HG02763 (cell line): ENCODE measurements at regions not wholly inside any gene's neighbourhood (a gene's known extent, or its start where the extent isn't known, plus 50 kb on each side); places are given as distances from the start of the nearest gene placed in this dataset.
"Not testable (repeated sequence)": the region's sequence is repeated elsewhere in the genome, so short reads cannot be mapped to it uniquely, and the experiment has no call there.

Experiments
- ATAC-seq: cut with Tn5 transposase; IDR thresholded peaks from one replicate; pipeline ENCODE4 v1.9.1; 2021; ENCODE audit warnings: mild to moderate bottlenecking, moderate library complexity; ENCODE audit not compliant: unreplicated experiment

DNA sequence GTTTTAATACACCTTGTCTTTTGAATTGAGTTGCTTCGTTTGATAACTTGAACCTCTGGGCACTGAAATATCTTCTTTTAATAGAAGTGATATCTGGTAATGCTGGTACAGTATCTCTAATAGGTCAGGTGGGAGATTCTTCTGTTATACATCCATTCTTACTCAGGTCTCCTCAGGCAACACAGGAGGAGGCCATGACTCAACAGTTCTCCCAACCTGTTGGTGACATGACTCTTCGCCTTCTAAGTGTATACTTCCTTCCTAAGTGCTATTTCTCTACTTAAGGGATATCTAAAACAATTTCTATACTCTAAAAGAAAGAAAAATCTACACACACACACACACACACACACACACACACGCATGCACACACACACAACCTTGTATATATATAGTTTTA is 509.1 kb downstream of the PCNX1 start:
- no peak for ATAC-seq

DNA sequence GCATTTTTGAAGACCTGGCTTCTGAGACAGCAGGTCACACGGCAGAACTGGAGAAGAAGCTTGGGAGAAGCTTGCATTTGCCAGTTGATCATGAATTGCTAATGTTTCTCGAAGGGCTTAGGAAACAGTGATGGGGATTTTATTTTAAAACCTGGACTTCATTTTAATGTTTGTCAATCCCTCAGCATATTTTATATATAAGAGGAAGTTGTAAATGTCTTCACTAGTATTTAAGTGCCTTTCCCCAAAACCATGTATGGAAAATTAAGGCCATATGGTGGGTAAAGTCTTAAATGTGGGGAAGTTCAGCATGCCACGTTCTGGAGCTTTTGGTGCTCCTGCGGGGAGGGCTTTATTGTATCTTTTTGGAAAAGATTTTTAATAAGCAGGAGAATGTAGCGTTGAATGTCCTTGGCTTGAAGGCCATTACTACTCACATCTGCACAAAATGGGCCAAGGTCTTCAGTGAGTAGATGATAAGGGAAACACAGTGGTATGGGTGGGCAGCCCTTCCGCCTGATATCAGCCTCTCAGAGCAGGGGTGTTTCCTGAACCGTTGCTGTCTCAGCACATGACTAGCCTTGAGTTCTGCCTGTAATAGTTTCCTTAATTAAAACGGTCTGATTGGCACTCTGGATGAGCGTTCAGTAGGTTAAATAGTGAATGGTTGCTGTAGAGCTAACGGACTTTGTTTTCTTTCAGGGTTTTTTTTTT is 511.4 kb downstream of the PCNX1 start:
- ATAC-seq, result no peak

DNA sequence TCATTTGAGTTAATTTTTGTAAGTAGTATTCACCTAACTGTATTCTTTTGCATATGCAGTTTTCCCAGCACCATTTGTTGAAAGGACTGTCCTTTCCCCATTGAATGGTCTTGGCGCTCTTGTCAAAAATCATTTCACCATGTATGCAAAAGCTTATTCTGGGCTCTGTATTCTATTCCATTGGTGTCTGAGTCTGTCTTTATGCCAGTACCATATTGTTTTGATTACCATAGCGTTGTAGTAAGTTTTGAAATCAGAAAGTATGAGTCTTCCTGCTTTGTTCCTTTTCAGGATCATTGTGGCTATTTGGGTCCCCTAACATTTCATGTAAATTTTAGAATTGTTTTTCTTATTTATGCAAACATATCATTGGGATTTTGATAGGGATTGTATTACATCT is 508.7 kb upstream of the RGS6 start:
- no peak for ATAC-seq

DNA sequence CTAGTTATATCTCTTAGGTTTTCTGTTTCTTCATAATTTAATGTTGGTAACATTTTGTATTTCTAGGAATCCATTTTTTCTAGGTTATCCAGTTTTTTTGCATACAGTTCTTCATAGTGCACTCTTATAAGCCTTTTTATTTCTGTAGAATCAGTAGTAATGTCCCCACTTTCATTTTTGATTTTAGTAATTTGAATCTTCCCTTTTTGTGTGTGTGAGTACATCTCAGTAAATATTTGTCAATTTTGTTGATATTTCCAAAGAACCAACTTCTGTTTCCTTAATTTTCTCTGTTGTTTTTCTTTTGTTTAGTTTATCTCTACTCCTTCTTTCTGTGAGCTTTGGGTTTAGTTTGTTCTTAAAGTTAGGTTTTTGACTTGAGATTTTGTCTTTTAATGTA is 507.3 kb upstream of the RGS6 start:
- ATAC-seq, result no peak

DNA sequence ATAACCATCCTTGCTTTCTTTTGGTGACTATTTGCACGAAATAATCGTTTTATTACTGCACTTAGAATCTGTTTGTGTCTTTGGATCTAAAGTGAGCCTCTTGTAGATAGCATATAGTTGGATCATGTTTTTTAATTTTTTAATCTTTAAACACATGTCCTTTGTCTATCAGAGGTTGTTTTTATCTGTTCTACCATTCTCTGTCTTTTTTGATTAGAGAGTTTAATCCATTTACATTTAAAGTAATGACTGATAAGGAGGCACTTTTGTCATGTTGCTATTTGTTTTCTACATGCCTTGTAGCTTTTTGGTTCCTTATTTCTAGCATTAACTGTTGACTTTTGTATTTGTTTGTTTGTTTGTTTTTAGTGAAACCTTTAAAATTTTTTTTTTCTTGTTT is 506.2 kb upstream of the RGS6 start:
- no peak for ATAC-seq

DNA sequence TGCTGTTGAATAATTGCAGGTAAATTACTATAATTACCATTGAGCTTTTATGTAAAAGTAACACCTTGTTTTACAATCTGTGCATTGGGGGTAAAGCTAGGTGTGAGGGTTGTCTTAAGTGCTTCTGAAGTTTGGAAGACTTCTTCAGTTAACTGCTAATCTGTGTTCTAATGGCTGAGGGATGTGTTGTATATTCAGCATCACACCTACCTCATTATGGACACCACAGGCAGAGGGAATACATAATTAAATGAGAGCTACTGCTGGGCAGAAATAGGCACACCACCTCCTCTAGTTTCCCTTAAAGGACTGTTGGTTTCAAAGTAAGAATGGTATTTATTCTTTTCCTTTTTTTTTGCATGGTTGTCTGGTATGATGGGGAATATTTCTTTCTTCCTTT is 502.3 kb upstream of the RGS6 start:
- ATAC-seq, result no peak

DNA sequence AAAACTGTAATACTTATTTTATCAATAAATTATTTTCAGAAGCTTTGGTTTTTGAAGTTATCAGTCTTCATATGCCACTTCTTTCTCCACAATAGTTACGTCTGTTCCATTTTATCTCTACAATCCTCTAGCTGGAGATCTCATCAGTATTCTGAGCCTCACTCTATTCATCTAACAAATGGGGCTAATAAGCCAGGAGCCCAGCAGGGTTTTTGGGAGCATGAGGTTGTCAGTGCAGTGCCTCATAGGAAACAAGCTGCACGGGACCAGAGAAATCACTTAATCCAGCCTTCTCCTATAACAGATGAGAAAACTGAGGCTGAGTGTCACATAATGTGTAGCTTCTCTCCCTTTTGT is 501.9 kb upstream of the RGS6 start:
- ATAC-seq, result no peak

DNA sequence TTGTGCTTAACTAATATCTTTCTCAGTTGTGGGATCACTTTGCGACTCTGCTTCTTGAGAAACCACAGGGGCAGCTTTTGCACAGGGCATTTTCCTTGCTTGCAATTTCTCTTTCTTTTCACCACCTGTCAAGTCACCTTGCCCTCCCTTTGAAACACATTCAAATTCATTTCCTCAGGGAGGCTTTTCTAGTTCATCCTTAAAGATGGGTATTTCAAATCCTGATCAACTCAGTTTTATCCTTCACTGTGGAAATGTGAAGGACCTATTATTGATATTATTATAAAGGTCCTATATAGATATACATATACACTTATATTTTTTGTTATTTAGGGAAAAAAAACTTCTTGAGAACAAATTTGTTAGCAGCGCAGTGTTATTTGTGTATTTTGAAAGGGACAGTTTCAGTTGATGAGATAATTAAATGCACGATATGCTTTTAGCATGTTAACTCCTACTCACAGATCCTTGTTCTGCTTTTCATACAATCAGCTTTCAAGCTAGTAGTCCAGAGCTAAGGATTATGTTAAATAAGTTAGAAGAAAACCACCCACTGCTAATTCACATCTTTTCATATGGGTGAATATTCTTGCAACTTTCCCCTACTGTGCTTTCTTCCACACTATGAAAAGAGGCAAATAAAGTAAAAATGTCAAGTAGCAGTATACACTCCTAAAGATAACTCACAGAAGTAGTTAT is 501.4 kb upstream of the RGS6 start:
- no peak for ATAC-seq

DNA sequence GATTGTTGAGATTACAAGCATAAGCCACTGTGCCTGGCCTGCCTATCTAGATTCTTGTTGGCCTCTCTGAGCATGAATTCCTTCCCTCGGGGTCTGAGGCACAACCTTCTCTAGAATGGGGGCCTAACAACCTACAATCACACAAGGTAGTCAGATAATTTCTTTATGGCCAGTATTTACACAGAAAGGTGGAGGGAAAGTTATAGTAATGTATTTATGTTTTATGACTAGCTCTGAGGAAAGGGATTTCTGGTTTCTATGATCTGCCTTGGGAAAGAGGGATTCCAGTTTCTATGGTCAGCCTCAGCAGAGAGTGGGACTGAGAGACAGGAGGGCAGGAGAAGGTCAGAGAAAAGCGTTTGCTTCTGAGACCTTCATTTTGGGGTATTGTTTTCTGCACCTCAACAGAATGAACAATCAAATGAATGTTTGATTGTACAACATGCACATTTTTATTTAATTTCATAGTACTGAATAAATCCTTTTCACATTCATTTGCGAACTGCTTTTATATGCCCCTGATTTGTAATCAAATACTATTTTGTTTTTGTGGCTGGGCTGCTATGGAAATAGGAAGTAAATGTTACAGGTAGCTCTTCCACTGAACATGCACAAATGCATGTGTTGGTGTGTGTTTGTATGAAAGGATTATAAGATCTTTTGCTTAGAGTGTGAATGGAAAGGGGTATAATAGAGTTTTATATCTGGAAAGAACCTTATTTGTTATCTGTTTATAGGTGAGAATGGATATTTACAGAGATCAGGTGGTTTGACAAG is 499.7 kb upstream of the RGS6 start:
- no peak for ATAC-seq

DNA sequence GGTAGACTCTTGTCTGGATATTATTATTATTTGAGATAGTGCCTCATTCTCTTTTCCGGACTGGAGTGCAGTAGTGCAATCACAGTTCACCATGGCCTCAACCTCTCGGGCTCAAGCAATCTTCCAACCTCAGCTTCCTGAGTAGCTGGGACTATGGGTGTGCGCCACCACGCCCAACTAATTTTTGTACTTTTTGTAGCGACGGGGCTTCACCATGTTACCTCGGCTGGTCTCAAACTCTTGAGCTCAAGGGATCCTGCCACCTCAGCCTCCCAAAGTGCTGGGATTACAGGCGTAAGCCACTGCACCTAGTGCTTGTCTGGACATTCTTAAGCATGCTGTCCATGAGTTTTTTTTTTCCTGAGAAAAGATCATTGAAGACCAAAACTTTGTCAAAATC is 498.9 kb upstream of the RGS6 start:
- no peak for ATAC-seq

DNA sequence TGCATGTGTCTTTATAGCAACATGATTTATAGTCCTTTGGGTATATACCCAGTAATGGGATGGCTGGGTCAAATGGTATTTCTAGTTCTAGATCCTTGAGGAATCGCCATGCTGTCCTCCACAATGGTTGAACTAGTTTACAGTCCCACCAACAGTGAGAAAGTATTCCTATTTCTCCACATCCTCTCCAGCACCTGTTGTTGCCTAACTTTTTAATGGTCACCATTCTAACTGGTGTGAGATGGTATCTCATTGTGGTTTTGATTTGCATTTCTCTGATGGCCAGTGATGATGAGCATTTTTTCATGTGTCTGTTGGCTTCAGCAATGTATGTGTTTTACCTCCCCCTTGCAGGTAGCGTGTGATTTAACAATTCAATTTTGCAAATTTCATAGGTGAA is 496.6 kb upstream of the RGS6 start:
- ATAC-seq, result not testable (repeated sequence)

DNA sequence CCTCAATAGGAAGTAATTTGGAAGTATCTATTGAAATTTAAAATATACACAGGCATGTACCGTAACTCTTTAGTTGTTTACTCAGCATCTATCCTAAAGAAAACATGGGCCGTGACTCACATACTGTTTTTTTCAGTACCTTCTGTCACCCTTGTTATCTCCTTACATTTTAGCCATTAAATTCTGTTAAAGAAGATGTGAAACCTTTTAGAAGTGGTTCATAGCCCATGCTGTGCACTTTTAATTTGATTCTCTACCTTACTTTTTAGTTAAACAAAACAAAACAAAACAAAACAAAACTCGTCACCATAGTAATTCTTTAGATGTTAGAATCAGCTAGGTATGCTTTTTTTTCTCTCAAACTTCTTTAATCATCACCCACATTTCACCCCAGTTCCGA is 494.4 kb upstream of the RGS6 start:
- ATAC-seq, result no peak

DNA sequence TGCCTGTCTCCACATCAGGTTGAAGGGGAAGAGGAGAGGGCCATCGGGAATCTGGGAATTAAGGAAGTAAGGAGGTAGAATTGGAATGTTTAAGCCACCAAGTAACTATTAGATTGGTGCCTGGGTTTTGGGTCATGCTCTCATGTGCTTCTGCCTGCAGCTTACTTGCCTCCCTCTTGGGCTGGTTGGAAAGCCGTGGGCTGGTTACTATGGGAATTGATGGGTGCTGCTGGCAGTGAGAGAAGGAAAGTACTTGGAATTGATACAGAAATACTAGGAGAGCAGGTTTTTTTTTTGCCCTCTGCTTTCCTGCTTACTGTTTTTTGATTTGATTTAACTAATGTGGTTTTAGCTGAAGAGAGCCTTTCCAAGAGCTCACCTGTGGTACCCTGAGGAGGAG is 493.5 kb upstream of the RGS6 start:
- ATAC-seq, result no peak

DNA sequence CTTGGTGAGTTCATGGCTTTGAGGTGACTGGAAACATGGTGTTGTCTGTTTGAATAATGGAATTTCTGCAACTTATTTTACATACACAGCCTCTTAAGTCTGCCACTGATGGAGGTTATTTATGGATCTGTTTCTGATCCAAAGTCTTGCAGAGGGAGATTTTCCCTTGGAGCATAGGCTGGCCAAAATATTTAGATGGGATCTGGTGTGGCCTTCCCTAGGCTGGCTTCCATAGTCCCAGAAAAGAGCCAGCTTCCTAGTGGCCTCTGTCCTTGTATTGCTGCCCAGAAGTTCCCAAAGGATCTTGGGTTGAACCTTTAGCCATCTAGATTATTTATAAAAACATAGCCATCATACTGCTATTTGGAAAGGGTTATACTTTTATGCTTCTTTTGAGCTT is 491.1 kb upstream of the RGS6 start:
- no peak for ATAC-seq

DNA sequence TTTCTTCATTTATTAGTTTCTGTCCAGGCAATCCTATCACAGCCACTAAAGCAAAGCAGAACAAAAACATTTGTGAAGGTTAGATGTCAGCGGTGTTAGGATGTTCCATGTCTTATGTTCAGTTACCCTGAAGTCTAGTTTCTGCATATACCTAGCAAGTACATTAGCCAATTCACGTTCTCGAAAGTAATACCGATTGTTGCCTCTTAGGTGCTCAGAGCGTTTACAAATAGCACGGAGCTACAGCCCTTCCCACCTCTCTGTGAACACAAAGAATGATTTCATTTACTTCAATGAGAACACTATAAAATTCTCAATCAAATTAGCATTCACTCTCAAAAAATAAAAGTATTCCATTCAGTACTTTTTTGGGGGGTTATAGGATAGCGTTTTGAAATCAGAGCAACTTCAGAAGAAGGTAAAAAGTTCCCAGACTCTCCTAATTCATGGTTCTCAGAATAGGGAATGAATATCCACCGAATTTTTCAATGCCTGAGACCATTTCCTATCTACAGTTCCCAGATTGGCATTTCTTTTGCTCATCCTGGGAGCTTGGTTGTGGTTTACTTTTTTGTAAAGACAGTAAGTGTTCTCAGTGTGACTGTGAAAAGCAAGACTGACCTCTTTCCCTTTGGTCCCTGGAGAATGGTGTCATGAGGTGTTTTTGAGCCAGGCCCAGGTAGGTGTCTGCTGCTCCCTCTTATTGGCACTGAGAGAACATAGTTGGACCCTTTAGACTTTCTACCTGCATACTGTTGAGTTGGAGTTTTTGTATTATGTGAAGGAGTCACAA is 488.0 kb upstream of the RGS6 start:
- no peak for ATAC-seq

DNA sequence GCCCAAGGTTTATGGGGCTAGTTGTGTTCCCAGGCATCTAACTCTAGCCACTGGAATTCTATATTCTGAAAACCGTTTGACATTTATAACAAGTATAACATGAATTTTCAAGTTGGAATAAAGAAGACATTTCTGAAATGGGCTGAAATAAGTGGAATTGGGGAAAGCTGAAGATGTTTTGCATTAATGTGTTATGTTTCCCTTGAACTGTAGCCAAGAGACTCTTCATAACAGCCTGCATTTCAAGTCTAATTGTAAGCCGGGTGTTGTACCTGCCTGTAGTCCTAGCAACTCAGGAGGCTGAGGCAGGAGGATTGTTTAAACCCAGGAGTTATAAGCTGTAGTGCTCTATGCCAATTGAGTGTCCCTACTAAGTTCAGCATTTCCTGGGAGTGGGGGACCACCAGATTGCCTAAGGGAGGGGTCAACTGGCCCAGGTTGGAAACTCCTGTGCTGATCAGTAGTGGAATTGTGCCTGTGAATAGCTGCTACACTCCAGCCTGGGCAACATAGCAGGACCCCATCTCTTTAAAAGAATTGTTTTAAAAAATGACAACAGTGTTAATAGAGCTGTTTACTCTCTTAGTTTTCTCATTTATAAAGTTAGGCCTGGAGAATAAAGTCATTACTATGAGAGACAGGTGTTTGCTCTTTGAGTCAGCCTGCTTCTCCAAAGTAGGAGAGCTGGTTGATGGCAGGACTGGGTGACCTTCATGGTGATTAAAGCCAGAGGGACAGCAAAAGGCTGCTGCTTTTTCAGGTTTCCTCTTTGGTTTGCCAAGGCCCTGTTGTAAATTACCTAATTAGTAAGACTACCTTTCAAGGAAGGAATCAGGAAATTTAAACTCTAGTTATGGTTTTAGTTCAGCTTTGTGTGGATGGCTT is 483.6 kb upstream of the RGS6 start:
- no peak for ATAC-seq

DNA sequence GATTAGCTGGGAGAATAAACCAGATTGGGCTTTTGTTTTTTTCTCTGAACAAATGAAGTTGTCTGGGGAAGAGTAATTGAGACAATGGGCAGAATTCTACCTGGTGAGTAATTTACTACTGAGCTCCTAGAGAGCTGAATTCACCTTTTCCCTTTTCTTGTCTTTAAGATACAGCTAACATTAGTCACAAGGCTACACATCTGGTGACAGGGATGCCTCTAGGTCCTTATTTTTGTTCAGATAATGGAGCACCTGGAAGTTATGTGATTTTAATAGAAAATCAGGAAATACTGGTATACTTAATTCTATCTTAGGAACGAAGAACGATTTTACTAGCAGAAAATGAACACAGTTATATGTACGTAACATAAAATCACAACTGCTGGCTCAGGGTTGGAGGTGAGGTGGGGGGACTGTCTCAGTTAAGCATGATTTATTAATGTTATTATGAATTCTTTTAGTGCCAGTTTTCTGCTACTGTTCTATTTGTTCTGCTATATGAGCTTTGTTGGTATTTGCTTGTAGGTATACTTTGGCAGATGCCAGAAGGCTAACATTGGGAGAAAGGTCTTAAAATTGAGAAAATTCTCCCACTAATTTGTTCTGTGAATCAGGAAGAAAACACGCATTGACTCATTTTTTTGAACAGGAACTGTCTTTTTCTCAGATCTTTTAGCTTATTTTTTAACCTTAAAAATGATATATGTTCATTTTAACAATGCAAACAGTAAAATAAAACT is 482.7 kb upstream of the RGS6 start:
- ATAC-seq, result no peak

DNA sequence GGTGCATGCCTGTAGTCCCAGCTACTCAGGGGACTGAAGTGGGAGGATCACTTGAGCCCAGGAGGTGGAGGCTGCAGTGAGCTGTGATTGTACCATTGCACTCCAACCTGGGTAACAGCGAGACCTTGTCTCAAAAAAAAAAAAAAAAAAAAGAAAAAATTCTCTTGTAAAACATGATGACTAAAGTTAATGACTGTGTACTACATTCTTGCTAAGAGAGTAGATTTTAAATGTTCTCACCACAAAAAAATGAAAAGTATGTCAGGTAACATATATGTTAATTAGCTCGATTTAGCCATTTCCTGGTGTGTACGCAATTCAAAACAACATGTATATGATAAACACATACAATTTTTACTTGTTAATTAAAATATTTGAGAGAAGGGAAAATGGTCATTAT is 480.7 kb upstream of the RGS6 start:
- ATAC-seq, result no peak

DNA sequence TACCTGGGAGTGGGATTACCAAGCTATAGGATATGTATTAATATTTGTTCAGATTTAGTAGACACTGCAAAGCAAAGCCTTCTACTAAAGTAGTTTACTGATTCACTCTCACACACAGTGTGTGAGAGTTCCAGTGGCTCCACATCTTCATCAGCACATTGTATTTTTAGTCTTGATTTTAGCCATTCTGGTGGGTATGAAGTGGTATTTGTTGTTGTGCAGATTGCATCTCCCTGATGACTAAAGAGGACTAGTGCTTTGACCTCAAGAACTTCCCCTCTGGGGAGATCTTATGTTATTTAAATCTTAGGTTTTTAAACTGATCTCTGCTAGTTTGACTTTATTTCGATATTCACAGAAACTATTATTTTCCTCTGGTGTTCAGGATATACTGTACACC is 479.7 kb upstream of the RGS6 start:
- no peak for ATAC-seq

DNA sequence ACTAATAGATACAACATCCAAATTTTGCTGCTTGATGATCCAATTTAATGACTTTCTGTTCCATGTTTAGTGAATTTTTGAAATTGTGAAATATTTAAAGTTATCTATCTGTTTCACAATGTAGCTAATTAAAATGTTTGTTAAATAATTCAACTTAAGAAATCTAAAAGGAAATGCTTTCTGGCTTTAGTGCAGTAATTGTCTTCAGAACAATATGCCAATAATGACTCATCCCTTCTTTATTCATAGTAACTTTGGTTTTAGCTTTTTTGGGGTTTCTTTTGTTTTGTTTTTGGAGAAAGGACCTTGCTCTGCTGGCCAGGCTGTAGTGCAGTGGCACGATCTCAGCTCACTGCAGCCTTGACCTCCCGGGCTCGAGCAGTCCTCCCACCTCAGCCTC is 479.2 kb upstream of the RGS6 start:
- ATAC-seq, result no peak
